K562 (cell line): ENCODE measurements at regions not wholly inside any gene's neighbourhood (a gene's known extent, or its start where the extent isn't known, plus 50 kb on each side); places are given as distances from the start of the nearest gene placed in this dataset.

Experiments used
- FOS ChIP-seq: IDR thresholded peaks from 3 replicates; pipeline ENCODE4 v1.6.1; 2011; ENCODE audit not compliant: insufficient read length; ENCODE audit errors: extremely low read depth
- L3MBTL2 ChIP-seq: fragments of 450-650 bp; IDR thresholded peaks from 2 replicates; pipeline ENCODE4 v1.6.1; 2016; ENCODE audit warnings: mild to moderate bottlenecking, moderate library complexity
- LCOR ChIP-seq: sonication (generic); formaldehyde crosslinking; IDR thresholded peaks from 2 replicates; pipeline ENCODE4 v1.8.0; 2022; ENCODE audit warnings: mild to moderate bottlenecking, missing genetic modification reagents
- RNF2 ChIP-seq: sonication (generic); IDR thresholded peaks from 2 replicates; pipeline ENCODE4 v1.6.1; 2016
- TAF15 ChIP-seq: fragments of 200-400 bp; formaldehyde crosslinking; IDR thresholded peaks from 2 replicates; pipeline ENCODE4 v1.6.1; 2017; ENCODE audit warnings: mild to moderate bottlenecking, low read depth, low read length, moderate library complexity
- TEAD4 ChIP-seq, 2 experiments: sonication (generic) in 1 of 2; formaldehyde crosslinking in 1 of 2; IDR thresholded peaks; 2 replicates each; pipeline versions ENCODE4 v1.6.1 to v1.8.0; 2012 to 2022; ENCODE audit warnings: borderline replicate concordance in 1 of 2, inconsistent platforms in 1 of 2, low read length in 1 of 2, mild to moderate bottlenecking in 1 of 2, missing genetic modification reagents in 1 of 2
- ZNF274 ChIP-seq: IDR thresholded peaks from 2 replicates; pipeline ENCODE4 v1.6.1; 2011; ENCODE audit warnings: low read depth, mild to moderate bottlenecking, low read length, moderate library complexity, borderline replicate concordance
- ZNF785 ChIP-seq: fragments of 250-450 bp; sonication (Bioruptor Pico); IDR thresholded peaks from 2 replicates; pipeline ENCODE4 v1.4.0; 2020; ENCODE audit warnings: mild to moderate bottlenecking
- ZSCAN29 ChIP-seq: fragments of 450-650 bp; IDR thresholded peaks from 2 replicates; pipeline ENCODE4 v1.6.1; 2017
- TF ChIP-seq, protein P1 (sequence below): fragments of 250-450 bp; sonication (Bioruptor Pico); IDR thresholded peaks from 2 replicates; pipeline ENCODE4 v1.4.0; 2020; ENCODE audit warnings: mild to moderate bottlenecking, moderate library complexity, borderline replicate concordance
- TF ChIP-seq, protein P2 (sequence below): sonication (generic); formaldehyde crosslinking; IDR thresholded peaks from 2 replicates; pipeline ENCODE4 v1.8.0; 2023; ENCODE audit warnings: mild to moderate bottlenecking, missing genetic modification reagents
- TF ChIP-seq, protein P3 (sequence below): fragments of 450-650 bp; IDR thresholded peaks from 2 replicates; pipeline ENCODE4 v1.6.1; 2016; ENCODE audit warnings: antibody characterized with exemption
- TF ChIP-seq, protein P4 (sequence below): fragments of 150-350 bp; IDR thresholded peaks from 2 replicates; pipeline ENCODE4 v1.6.1; 2014; ENCODE audit warnings: low read depth, mild to moderate bottlenecking, low read length, borderline replicate concordance
- TF ChIP-seq, protein P5 (sequence below): sonication (generic); formaldehyde crosslinking; IDR thresholded peaks from 2 replicates; pipeline ENCODE4 v1.5.0; 2020; ENCODE audit warnings: missing genetic modification reagents

DNA sequence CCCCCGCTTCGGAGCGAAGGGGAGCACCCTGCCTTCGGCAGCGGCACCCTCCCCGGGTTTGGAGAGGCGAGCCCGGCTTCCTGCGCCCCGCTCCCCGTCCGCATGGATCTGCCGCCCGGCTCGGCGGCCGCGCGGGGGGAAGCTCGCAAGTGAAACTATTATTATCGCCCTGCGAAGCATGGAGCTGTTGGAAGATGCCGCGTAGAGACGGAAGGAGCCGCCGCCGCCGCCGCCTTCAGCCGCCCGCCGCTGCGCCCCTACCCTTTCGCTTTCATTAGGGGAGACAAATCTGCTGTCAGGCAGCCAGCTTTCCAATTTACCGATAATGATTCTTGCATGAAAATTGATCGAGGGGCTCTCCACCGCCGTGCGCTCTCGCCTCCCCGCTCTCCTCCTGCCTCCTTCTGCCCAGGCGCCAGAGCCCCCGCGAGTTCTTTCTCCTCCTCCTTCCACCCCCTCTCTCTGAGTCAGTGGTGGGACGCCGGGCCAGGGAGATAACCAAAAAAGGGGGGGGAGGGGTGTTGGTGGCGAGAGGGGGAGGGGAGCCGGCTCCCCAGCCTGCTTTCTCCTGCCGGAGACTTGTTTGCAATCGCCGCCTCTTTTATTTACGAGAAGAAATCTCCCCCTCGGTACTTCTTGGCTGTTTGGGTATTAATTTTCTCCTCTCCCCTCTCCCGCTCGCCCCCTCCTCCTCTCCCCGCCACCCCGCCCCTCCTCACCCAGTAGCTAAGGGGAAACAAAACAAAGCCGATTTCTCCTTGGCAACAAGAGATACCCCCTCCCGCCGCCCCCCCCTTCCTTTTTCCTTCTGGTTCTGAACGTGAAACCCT lies 58.0 kb upstream of the GSE1 start (continued):
- TF ChIP-seq, protein P1, sequence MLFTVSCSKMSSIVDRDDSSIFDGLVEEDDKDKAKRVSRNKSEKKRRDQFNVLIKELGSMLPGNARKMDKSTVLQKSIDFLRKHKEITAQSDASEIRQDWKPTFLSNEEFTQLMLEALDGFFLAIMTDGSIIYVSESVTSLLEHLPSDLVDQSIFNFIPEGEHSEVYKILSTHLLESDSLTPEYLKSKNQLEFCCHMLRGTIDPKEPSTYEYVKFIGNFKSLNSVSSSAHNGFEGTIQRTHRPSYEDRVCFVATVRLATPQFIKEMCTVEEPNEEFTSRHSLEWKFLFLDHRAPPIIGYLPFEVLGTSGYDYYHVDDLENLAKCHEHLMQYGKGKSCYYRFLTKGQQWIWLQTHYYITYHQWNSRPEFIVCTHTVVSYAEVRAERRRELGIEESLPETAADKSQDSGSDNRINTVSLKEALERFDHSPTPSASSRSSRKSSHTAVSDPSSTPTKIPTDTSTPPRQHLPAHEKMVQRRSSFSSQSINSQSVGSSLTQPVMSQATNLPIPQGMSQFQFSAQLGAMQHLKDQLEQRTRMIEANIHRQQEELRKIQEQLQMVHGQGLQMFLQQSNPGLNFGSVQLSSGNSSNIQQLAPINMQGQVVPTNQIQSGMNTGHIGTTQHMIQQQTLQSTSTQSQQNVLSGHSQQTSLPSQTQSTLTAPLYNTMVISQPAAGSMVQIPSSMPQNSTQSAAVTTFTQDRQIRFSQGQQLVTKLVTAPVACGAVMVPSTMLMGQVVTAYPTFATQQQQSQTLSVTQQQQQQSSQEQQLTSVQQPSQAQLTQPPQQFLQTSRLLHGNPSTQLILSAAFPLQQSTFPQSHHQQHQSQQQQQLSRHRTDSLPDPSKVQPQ (CRISPR knock-in tag) = no peak
- TF ChIP-seq ZNF785 = no peak
- TF ChIP-seq, protein P2, sequence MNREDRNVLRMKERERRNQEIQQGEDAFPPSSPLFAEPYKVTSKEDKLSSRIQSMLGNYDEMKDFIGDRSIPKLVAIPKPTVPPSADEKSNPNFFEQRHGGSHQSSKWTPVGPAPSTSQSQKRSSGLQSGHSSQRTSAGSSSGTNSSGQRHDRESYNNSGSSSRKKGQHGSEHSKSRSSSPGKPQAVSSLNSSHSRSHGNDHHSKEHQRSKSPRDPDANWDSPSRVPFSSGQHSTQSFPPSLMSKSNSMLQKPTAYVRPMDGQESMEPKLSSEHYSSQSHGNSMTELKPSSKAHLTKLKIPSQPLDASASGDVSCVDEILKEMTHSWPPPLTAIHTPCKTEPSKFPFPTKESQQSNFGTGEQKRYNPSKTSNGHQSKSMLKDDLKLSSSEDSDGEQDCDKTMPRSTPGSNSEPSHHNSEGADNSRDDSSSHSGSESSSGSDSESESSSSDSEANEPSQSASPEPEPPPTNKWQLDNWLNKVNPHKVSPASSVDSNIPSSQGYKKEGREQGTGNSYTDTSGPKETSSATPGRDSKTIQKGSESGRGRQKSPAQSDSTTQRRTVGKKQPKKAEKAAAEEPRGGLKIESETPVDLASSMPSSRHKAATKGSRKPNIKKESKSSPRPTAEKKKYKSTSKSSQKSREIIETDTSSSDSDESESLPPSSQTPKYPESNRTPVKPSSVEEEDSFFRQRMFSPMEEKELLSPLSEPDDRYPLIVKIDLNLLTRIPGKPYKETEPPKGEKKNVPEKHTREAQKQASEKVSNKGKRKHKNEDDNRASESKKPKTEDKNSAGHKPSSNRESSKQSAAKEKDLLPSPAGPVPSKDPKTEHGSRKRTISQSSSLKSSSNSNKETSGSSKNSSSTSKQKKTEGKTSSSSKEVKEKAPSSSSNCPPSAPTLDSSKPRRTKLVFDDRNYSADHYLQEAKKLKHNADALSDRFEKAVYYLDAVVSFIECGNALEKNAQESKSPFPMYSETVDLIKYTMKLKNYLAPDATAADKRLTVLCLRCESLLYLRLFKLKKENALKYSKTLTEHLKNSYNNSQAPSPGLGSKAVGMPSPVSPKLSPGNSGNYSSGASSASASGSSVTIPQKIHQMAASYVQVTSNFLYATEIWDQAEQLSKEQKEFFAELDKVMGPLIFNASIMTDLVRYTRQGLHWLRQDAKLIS (CRISPR knock-in tag) = no peak; the same call in 1 of the 2 replicates
- TF ChIP-seq, protein P3, sequence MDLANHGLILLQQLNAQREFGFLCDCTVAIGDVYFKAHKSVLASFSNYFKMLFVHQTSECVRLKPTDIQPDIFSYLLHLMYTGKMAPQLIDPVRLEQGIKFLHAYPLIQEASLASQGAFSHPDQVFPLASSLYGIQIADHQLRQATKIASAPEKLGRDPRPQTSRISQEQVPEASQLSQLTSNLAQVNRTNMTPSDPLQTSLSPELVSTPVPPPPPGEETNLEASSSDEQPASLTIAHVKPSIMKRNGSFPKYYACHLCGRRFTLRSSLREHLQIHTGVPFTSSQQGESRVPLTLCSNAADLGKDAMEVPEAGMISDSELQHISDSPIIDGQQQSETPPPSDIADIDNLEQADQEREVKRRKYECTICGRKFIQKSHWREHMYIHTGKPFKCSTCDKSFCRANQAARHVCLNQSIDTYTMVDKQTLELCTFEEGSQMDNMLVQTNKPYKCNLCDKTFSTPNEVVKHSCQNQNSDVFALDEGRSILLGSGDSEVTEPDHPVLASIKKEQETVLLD = peak; percentile 73; the same call in 1 of the 2 replicates
- TF ChIP-seq RNF2 = peak; percentile 95
- TF ChIP-seq TAF15 = no peak
- TF ChIP-seq ZNF274 = no peak
- 0 out of 2 replicates have a peak, but pooled peaks have one; percentile 12 for TF ChIP-seq L3MBTL2
- TF ChIP-seq FOS = peak; percentile 25
- TF ChIP-seq, protein P4, sequence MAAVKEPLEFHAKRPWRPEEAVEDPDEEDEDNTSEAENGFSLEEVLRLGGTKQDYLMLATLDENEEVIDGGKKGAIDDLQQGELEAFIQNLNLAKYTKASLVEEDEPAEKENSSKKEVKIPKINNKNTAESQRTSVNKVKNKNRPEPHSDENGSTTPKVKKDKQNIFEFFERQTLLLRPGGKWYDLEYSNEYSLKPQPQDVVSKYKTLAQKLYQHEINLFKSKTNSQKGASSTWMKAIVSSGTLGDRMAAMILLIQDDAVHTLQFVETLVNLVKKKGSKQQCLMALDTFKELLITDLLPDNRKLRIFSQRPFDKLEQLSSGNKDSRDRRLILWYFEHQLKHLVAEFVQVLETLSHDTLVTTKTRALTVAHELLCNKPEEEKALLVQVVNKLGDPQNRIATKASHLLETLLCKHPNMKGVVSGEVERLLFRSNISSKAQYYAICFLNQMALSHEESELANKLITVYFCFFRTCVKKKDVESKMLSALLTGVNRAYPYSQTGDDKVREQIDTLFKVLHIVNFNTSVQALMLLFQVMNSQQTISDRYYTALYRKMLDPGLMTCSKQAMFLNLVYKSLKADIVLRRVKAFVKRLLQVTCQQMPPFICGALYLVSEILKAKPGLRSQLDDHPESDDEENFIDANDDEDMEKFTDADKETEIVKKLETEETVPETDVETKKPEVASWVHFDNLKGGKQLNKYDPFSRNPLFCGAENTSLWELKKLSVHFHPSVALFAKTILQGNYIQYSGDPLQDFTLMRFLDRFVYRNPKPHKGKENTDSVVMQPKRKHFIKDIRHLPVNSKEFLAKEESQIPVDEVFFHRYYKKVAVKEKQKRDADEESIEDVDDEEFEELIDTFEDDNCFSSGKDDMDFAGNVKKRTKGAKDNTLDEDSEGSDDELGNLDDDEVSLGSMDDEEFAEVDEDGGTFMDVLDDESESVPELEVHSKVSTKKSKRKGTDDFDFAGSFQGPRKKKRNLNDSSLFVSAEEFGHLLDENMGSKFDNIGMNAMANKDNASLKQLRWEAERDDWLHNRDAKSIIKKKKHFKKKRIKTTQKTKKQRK = no peak
- TF ChIP-seq ZSCAN29 = 0 out of 2 replicates have a peak, but pooled peaks have one; percentile 34
- TF ChIP-seq, protein P5, sequence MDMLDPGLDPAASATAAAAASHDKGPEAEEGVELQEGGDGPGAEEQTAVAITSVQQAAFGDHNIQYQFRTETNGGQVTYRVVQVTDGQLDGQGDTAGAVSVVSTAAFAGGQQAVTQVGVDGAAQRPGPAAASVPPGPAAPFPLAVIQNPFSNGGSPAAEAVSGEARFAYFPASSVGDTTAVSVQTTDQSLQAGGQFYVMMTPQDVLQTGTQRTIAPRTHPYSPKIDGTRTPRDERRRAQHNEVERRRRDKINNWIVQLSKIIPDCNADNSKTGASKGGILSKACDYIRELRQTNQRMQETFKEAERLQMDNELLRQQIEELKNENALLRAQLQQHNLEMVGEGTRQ (CRISPR knock-in tag) = no peak
- TF ChIP-seq LCOR = peak; percentile 73
- TF ChIP-seq TEAD4 (IDR thresholded peaks at IDR 0.05; ENCODE audit: low read length) = peak; percentile 69
- no peak for TF ChIP-seq TEAD4 (CRISPR knock-in tag; IDR thresholded peaks at IDR 0.05; ENCODE audit: borderline replicate concordance)
